GM12872 (cell line): ENCODE measurements at regions not wholly inside any gene's neighbourhood (a gene's known extent, or its start where the extent isn't known, plus 50 kb on each side); places are given as distances from the start of the nearest gene placed in this dataset.

Experiments used
- TF ChIP-seq, protein P1 (sequence below): IDR thresholded peaks from 3 replicates; pipeline ENCODE4 v1.5.1; 2011; ENCODE audit warnings: low read depth, mild to moderate bottlenecking, low read length, moderate library complexity; ENCODE audit not compliant: insufficient read depth

DNA sequence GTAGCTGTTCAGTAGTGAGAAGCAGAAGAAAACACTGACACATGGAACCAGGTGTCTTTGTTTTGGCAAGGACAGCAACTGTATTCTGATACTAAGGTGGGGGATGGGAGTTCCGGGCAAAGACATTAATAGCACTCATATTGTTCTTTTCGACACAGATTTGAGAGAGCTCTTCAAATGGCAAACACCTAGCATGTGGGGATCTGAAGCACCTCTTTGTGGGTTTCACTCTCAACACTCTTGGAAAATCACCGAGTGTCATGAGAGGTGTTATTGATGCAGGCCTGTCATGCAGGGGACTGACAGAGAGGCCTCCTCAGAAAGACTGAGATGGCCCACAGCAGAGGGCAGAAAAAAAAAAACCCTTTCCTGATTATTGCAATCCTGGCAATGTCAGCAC is 228.4 kb upstream of the VCX start:
- TF ChIP-seq, protein P1, sequence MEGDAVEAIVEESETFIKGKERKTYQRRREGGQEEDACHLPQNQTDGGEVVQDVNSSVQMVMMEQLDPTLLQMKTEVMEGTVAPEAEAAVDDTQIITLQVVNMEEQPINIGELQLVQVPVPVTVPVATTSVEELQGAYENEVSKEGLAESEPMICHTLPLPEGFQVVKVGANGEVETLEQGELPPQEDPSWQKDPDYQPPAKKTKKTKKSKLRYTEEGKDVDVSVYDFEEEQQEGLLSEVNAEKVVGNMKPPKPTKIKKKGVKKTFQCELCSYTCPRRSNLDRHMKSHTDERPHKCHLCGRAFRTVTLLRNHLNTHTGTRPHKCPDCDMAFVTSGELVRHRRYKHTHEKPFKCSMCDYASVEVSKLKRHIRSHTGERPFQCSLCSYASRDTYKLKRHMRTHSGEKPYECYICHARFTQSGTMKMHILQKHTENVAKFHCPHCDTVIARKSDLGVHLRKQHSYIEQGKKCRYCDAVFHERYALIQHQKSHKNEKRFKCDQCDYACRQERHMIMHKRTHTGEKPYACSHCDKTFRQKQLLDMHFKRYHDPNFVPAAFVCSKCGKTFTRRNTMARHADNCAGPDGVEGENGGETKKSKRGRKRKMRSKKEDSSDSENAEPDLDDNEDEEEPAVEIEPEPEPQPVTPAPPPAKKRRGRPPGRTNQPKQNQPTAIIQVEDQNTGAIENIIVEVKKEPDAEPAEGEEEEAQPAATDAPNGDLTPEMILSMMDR, result no peak

DNA sequence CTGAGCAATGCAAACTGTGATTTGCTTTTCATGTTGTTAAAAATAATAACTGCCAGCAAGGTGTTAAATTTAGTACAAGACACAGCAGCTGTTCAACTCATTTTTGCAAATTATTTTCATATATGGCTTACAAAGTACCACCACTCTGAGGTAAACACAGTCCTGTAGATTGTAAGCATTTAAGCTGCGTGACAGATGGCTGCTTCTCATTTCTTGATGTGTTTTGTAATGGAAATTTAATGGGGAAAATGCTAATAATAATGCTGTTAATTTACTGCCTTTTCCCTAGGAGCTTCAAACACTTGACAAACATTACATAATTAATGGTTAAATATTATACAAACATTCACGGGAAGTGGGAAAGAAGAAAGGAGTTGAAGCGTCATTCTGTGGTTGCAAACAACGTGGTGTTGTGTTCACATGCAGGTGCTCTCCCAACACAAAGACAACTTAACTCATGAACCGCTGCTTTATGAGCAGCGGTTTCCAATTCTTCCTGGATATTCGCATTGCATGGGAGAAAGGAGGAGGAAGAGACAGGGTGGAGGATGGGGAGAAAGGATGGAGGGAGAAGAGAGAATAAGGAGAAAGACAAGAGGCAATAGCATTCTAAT is 236.8 kb upstream of the VCX start:
- TF ChIP-seq, protein P1, result no peak

DNA sequence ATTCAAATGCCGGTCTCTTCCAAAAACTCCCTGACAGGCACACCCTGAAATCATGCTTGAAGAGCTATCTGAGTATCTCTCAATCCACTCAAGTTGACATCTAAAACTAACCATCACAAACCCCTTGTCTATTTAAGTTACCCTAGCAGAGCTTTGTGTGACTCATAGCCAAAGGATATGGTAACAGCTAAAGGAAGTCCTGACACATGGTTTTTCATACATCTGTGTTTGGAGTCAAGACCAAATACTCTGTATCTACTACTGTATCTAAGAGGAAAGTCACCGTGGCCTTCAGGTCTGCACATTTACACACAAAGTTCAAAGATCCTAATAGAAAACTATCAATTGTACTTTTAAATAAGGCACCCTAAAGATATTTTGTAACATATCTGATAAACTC is 239.6 kb upstream of the VCX start:
- TF ChIP-seq, protein P1, result no peak

DNA sequence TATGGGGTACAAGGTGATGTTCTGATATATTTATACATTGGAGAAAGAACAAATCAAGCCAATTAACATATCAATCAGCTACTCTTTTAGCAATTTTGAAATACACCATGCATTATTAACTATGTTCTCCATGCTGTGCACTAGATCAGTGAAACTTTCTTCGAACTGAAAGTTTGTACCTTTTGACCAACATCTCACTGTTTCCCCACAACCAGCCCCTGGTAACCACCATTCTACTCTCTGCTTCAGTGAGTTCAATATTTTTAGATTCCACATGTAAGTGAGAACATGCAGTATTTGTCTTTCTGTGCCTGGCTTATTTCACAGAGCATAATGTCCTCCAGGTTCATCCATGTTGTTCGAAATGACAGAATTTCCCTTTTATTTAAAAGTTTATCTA is 246.1 kb upstream of the VCX start:
- TF ChIP-seq, protein P1, result no peak

DNA sequence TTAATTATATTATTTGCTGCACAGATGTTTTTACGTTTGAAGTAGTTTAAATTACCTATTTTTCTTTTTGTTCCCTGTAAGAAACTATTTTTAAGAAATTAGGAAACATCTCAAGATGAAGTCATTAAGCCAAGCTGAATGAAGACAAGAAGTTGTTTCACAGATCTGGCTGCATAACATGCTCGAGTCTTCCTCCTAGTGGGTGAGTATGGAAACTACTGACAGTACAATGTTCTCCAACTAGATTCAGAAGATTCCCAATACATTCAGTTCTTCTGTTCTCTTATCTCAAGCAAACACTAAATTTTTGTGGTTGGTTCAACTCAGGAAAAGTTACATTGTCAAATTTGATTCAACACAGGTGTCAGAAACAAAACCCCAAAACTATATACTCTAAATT is 256.8 kb upstream of the VCX start:
- TF ChIP-seq, protein P1, result peak; percentile 45; the same call in 1 of the 3 replicates

DNA sequence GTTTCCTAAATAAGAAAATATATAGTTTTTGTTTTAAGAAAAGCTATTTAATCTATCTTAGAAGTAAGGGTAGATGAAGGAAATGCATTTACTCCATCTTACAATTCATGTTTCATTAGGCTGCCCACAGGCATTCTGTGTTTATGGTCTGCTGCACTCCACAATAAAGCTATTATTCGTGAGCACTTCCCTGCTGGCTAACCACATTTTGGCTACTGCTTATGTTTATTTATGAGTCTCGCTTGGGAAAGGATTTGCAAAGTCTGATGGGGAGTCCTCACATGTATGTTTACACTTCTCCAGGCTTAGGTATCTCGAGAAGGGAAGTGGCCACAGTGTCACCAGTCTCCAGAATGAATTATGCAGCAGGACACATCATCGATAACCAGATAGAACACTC is 260.8 kb upstream of the VCX start:
- TF ChIP-seq, protein P1, result no peak

DNA sequence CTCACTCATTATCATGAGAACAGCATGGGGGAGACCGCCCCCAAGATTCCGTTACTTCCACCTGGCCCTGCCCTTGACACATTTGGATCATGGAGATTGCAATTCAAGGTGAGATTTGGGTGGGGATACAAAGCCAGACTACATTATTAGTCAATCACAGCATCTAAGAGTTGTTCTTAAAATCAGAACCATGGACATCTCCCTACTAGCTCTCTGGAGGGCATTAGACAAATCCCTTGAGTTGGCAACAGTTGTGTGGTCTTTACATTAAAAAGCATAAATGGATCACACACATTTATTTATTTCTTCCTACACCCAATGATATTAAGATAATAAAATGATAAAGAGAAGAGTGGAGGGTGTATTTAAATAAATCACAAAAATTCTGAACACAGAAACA is 262.8 kb upstream of the VCX start:
- TF ChIP-seq, protein P1, result no peak
